H7 (cell line): ENCODE measurements at regions not wholly inside any gene's neighbourhood (a gene's known extent, or its start where the extent isn't known, plus 50 kb on each side); places are given as distances from the start of the nearest gene placed in this dataset.
A peak's percentile ranks its signal among the peaks of the same experiment; 100 is the strongest.

Experiments used
- DNase-seq: peaks from one replicate; pipeline ENCODE4 v3.0.0; 2012
- H3K27me3 ChIP-seq: 2 replicates; pipeline ENCODE4 v1.6.0; 2011; ENCODE audit warnings: mild to moderate bottlenecking, low read length; ENCODE audit not compliant: control insufficient read depth, insufficient read depth
- H3K36me3 ChIP-seq: replicated peaks from 2 replicates; pipeline ENCODE4 v1.5.1; 2011; ENCODE audit warnings: low read length; ENCODE audit not compliant: control insufficient read depth, insufficient read depth
- H3K4me3 ChIP-seq: 2 replicates; pipeline ENCODE4 v1.5.1; 2011; ENCODE audit warnings: low read depth, mild to moderate bottlenecking, control low read depth, low read length, moderate library complexity; ENCODE audit not compliant: insufficient read depth

DNA sequence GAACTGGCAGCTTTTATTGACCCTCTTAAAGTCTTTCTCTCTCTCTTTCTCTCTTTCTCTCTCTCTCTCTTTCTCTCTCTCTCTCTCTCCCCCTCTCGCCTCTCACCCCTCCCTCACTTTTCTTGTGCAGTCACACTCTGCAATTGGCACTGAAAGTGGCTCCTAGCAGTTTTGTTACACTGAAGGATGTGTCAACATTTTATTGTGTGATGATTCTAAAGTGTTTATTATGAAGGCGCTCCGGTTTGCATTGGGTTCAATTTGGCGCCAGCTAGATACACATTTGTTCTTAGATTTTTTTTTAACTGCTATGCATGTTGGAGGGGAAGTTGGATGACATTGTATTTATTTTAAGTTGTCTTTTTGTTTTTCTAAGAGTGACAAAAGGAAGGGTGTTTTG is 64.0 kb upstream of the CHRM3 start:
- no peak overlapping the region for H3K4me3 ChIP-seq
- DNase-seq = no peak
- H3K27me3 ChIP-seq = no peaks in the 10 kb centered on the region
- H3K36me3 ChIP-seq = no peaks in the 10 kb centered on the region

- no peaks in the 10 kb centered on the region for H3K36me3 ChIP-seq
- no peak overlapping the region for H3K4me3 ChIP-seq
- no peak for DNase-seq
- H3K27me3 ChIP-seq = no peaks in the 10 kb centered on the region
Measured at GRCh38 chr1:239321877-239322276, 64.5 kb upstream of the CHRM3 start.

- no peaks in the 10 kb centered on the region for H3K36me3 ChIP-seq
- no peak overlapping the region for H3K4me3 ChIP-seq
- DNase-seq = no peak
- no peaks in the 10 kb centered on the region for H3K27me3 ChIP-seq
Measured at GRCh38 chr1:239317948-239318347, 68.4 kb upstream of the CHRM3 start.

DNA sequence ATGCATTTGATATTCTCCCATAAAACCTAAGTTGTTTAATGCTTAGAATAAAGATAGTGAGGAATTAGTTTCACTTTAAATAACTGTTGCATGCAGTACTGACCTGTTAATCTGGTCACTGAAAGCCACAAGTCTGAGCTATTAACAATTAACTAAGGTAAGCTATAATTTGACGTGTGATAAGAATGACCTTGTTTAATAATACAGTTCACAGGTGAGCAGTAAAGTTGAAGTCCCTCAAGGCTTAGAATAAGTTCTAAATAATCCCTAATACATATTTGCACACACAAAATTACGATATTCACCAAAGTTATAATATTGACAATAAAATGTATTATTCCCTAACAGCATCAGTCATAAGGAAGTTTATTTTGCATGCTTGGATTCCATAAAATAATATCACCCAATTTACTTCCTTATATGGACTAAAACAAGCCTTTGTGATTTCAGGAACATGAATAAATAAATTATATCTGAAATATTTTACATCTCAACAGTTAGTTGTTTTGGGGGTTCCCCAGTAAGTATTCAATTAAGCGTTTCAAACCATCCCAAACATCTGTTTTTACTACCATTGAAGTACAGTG is 70.6 kb upstream of the CHRM3 start:
- no peak for DNase-seq
- Histone ChIP-seq H3K4me3 (no peak overlapping the region), H3K36me3 (no peaks in the 10 kb centered on the region), H3K27me3 (no peaks in the 10 kb centered on the region)

DNA sequence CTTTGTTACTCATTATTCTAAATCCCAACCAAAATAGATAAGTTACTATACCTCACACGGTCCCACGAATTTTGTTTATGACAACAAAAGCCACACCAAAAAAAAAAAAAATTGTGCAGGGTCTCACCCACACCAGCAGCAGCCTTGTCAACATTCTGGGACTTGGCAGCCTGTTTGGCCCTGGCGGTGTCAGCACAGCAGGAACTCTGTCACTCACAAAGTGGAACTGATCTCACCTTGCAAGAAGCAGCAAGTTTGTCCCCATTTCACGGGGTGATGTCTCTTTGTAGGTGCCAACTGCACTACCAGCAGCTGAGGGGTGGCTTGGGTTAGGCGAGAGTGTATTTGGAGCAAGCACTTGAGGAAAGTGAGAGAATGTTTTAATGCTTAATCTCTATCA is 75.0 kb upstream of the CHRM3 start:
- H3K36me3 ChIP-seq = no peaks in the 10 kb centered on the region
- no peak overlapping the region for H3K4me3 ChIP-seq
- no peak for DNase-seq
- no peaks in the 10 kb centered on the region for H3K27me3 ChIP-seq

GRCh38 chr1:239308701-239309333 is 77.6 kb upstream of the CHRM3 start:
- peak; percentile 33 for DNase-seq
- H3K36me3 ChIP-seq = no peaks in the 10 kb centered on the region
- H3K27me3 ChIP-seq = no peaks in the 10 kb centered on the region
- H3K4me3 ChIP-seq = no peak overlapping the region

- H3K27me3 ChIP-seq = no peaks in the 10 kb centered on the region
- DNase-seq = no peak
- H3K36me3 ChIP-seq = no peaks in the 10 kb centered on the region
- no peak overlapping the region for H3K4me3 ChIP-seq
Measured at GRCh38 chr1:239307886-239308285, 78.5 kb upstream of the CHRM3 start.

DNA sequence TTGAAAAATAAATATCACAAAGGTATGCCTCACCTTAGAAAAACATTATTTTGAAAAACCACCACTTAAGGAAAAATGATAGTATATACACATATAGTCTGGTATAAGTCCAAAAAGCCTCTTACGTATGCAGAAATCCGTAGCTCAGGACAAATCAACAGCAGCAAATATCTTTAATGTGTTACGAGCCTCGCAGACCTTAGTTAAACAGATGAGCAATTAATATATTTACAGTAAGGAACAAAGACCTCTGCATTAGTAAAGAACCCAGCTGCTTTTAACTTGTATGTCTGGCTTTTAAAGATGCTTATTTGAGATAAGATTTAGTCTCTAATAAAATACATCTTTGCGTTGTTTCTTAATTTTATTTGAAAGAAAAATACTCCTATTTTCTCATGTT is 79.9 kb upstream of the CHRM3 start:
- H3K36me3 ChIP-seq = no peaks in the 10 kb centered on the region
- no peak overlapping the region for H3K4me3 ChIP-seq
- no peak for DNase-seq
- no peaks in the 10 kb centered on the region for H3K27me3 ChIP-seq

- DNase-seq = no peak
- no peaks in the 10 kb centered on the region for H3K27me3 ChIP-seq
- H3K36me3 ChIP-seq = no peaks in the 10 kb centered on the region
- H3K4me3 ChIP-seq = no peak overlapping the region
Measured at GRCh38 chr1:239303289-239303688, 83.1 kb upstream of the CHRM3 start.

DNA sequence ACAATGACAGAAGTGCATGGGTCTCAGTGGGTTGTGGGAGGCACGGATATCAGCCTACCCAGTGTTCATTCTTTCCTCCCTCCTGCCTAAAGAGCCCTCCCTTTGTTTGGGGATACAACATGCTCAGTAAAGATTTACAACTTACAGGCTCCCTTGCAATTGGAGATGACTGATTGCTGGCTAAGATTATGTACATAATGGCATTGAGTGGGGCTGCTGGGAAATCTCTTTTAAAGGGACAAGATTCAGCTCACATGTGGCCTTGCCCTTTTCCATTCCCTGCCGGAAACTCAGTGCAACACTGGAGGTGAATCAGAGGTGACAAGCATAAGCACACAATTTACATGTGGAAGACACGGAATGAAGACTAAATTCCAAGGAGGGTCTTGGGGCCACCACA is 83.7 kb upstream of the CHRM3 start:
- Histone ChIP-seq H3K27me3 (no peaks in the 10 kb centered on the region), H3K4me3 (no peak overlapping the region), H3K36me3 (no peaks in the 10 kb centered on the region)
- no peak for DNase-seq

DNA sequence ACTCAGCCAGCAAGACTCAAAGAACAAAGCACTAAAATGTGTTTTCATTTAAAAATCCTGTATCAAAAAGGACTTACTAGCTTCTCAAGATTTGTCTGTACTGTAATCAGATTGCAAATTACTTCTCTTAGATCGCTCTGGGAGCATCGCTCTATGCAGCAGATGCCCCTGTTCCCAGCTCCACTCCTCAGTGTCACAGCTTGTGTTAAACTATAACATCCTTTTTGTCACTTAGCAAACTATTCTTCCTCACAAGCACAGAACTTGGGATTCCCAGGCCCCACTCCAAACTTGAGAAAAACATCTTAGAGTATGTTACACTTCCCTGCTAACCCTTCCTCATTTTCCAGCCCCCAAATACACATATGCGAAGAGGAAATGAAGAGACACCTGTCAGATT is 85.1 kb upstream of the CHRM3 start:
- H3K27me3 ChIP-seq = no peaks in the 10 kb centered on the region
- no peaks in the 10 kb centered on the region for H3K36me3 ChIP-seq
- no peak overlapping the region for H3K4me3 ChIP-seq
- DNase-seq = no peak

- H3K27me3 ChIP-seq = no peaks in the 10 kb centered on the region
- DNase-seq = no peak
- no peaks in the 10 kb centered on the region for H3K36me3 ChIP-seq
- H3K4me3 ChIP-seq = no peak overlapping the region
Measured at GRCh38 chr1:239297910-239298309, 88.5 kb upstream of the CHRM3 start.

DNA sequence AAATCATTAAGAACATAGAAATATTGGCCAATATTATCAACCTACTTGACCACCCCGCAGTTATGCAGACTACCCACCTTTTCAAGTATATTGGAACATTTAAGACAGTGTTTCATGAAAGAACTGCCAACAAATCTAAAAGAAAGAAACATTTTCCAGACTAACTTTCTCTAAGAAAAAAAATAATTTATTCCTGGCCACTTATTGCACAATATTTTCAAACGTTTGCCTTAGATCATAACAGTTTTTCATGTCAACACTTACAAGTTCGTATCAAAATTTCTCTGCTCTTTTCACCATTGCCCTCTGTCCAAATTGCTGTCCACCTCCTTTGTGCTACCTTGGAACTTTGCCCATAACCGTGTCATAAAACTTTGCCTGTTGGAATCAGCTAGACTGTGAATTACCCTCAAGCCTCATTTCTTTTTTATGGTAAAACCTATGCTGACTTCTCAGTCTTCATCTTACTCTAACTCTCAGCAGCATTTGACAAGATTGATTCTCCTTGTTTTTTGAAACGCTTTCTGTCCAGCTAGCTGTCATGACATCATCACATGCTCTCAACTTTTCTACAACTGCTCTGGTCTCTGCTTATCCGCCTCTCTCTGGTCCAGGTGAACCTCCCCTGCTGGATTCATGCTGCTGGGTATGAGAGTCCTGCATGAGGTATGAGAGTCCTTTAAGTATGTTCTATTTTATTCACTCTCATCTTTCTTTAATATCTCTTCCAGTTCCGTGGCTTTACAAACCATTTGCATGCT is 92.8 kb upstream of the CHRM3 start:
- no peak overlapping the region for H3K4me3 ChIP-seq
- DNase-seq = no peak
- H3K27me3 ChIP-seq = no peaks in the 10 kb centered on the region
- H3K36me3 ChIP-seq = no peaks in the 10 kb centered on the region

GRCh38 chr1:239288820-239289554 is 97.4 kb upstream of the CHRM3 start:
- no peak overlapping the region for H3K4me3 ChIP-seq
- H3K27me3 ChIP-seq = no peaks in the 10 kb centered on the region
- H3K36me3 ChIP-seq = no peaks in the 10 kb centered on the region
- no peak for DNase-seq

DNA sequence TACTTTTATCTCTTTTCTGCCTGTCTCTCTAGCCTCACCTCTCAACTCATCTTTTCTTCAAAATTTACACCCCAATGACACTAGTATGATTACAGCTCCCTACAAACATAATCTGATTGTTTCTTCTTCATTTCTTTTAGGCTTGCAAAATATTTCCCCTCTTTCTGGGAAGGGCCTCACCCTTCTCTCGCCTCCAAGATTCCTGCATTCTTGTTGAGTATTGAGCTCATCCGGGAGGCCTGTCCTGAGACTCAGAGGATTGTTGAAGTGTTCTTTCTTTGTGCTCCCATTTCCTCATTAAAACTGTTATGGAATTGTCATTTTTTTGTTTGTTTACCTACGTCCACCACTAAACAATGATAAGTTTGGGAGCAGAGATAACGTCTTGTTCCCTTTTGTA is 99.1 kb upstream of the CHRM3 start:
- no peak overlapping the region for H3K4me3 ChIP-seq
- no peaks in the 10 kb centered on the region for H3K27me3 ChIP-seq
- no peaks in the 10 kb centered on the region for H3K36me3 ChIP-seq
- no peak for DNase-seq
